ENCODE measurements at regions not wholly inside any gene's neighbourhood (a gene's known extent, or its start where the extent isn't known, plus 50 kb on each side); places are given as distances from the start of the nearest gene placed in this dataset.

DNA sequence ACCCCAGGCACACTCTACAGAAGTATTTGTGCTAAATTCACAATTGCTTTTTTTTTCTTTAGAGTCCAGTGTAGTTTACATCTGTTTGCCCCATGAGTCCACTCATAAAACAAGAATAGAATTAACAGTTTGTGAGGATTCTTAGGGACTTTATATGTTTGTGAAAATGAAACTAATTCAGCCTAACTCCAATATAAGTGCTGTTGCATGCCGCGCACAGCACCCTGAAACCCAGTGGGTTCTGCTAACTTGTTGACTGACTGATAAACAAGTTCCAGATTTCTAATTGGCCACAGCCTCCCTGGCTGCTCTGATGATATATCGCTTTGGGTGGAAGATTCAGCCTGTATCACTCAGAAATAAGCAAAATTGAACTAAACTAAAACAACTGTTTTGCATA is 561.4 kb downstream of the PKHD1 start:
- Histone ChIP-seq H3K27me3 (ENCODE audit: control insufficient read depth in 1 of 2, insufficient read depth in 2 of 2, low read length in 2 of 2) (no peaks in the 10 kb centered on the region), H3K4me1 (ENCODE audit: insufficient read depth, low read length) (no peaks in the 10 kb centered on the region), H3K4me3 (ENCODE audit: low read length) (no peak overlapping the region), H3K27ac (ENCODE audit: low read depth in 1 of 2, low read length in 2 of 2) (no peak overlapping the region), H3K9me3 (ENCODE audit: control insufficient read depth in 1 of 2, insufficient read depth in 1 of 2, low read length in 2 of 2) (no peaks in the 10 kb centered on the region), H3K36me3 (ENCODE audit: insufficient read depth, low read length) (no peaks in the 10 kb centered on the region)
- H3K9me3 Mint-ChIP-seq, result peaks cover 5% of the 10 kb centered on the region
- no peaks in the 10 kb centered on the region for H3K27me3 Mint-ChIP-seq
- no peak for ATAC-seq (ENCODE audit: poor library complexity)
- DNase-seq, result no peak
- no peaks in the 10 kb centered on the region for H3K36me3 Mint-ChIP-seq (ENCODE audit: low read depth)
- H3K27ac Mint-ChIP-seq, result no peak overlapping the region
- CTCF ChIA-PET, result no interaction called here
- POLR2A ChIA-PET, result no interaction called here
- TF ChIP-seq, protein P1, sequence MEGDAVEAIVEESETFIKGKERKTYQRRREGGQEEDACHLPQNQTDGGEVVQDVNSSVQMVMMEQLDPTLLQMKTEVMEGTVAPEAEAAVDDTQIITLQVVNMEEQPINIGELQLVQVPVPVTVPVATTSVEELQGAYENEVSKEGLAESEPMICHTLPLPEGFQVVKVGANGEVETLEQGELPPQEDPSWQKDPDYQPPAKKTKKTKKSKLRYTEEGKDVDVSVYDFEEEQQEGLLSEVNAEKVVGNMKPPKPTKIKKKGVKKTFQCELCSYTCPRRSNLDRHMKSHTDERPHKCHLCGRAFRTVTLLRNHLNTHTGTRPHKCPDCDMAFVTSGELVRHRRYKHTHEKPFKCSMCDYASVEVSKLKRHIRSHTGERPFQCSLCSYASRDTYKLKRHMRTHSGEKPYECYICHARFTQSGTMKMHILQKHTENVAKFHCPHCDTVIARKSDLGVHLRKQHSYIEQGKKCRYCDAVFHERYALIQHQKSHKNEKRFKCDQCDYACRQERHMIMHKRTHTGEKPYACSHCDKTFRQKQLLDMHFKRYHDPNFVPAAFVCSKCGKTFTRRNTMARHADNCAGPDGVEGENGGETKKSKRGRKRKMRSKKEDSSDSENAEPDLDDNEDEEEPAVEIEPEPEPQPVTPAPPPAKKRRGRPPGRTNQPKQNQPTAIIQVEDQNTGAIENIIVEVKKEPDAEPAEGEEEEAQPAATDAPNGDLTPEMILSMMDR (IDR thresholded peaks at IDR 0.05), result no peak
- intact Hi-C loops (cut with DNase I, micrococcal nuclease), result no loop called here
- H3K4me1 Mint-ChIP-seq (ENCODE audit: low read depth), result no peaks in the 10 kb centered on the region
- no peak overlapping the region for H3K4me3 Mint-ChIP-seq

DNA sequence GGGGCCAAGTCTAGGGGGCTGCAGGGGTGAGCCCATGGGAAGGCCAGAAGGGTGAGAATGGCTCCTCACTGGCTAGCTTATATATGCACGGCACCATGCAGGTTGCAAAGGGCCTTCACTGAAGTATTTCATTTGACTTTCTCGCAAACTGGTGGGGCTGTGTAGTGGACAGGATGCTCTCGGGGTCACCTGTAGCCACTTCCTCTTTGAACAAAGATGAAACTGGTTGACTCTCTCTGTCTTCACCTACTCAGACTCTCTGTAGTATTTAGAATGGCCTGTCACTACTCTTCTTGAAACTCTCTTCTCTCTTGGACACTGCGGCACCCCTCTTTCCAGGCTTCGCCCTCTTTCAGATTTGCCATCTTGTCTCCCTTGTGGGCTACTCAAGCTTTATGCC is 560.5 kb downstream of the PKHD1 start:
- no peak for DNase-seq
- Mint-ChIP-seq H3K36me3 (ENCODE audit: low read depth) (no peaks in the 10 kb centered on the region), H3K27ac (no peak overlapping the region), H3K4me1 (ENCODE audit: low read depth) (no peaks in the 10 kb centered on the region), H3K4me3 (no peak overlapping the region), H3K27me3 (no peaks in the 10 kb centered on the region), H3K9me3 (peaks cover 5% of the 10 kb centered on the region)
- H3K4me3 ChIP-seq (ENCODE audit: low read length), result no peak overlapping the region
- no peak for ATAC-seq (ENCODE audit: poor library complexity)
- H3K9me3 ChIP-seq (ENCODE audit: control insufficient read depth in 1 of 2, insufficient read depth in 1 of 2, low read length in 2 of 2), result no peaks in the 10 kb centered on the region
- no peak overlapping the region for H3K27ac ChIP-seq (ENCODE audit: low read depth in 1 of 2, low read length in 2 of 2)
- POLR2A ChIA-PET, result no interaction called here
- no peaks in the 10 kb centered on the region for H3K27me3 ChIP-seq (ENCODE audit: control insufficient read depth in 1 of 2, insufficient read depth in 2 of 2, low read length in 2 of 2)
- CTCF ChIA-PET, result no interaction called here
- no peaks in the 10 kb centered on the region for H3K4me1 ChIP-seq (ENCODE audit: insufficient read depth, low read length)
- intact Hi-C loops (cut with DNase I, micrococcal nuclease), result no loop called here
- H3K36me3 ChIP-seq (ENCODE audit: insufficient read depth, low read length), result no peaks in the 10 kb centered on the region
- TF ChIP-seq, protein P1 (IDR thresholded peaks at IDR 0.05), result no peak

DNA sequence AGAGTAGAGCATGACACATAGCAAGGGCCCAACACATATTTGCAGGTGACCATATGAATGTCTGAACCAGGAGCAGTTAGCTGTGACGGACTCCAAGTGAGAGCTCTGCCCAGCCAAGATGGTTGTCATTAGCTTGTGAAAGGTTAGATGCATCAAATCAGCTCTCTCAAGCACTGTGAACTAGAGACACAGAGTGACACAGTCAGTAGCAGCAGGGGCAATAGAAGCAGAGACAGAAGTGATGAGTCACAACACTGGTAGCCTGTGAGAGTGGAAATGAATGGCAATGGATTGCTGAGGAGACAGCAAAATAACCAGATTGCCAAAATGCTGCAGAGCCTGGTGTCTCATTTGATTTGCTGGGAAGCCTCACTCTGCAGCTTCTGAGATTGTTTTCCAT is 558.9 kb downstream of the PKHD1 start:
- no peaks in the 10 kb centered on the region for H3K4me1 ChIP-seq (ENCODE audit: insufficient read depth, low read length)
- H3K27me3 Mint-ChIP-seq, result no peaks in the 10 kb centered on the region
- H3K9me3 Mint-ChIP-seq, result peaks cover 5% of the 10 kb centered on the region
- H3K4me3 Mint-ChIP-seq, result no peak overlapping the region
- H3K4me3 ChIP-seq (ENCODE audit: low read length), result no peak overlapping the region
- H3K27ac ChIP-seq (ENCODE audit: low read depth in 1 of 2, low read length in 2 of 2), result no peak overlapping the region
- no peak overlapping the region for H3K27ac Mint-ChIP-seq
- no peaks in the 10 kb centered on the region for H3K4me1 Mint-ChIP-seq (ENCODE audit: low read depth)
- no peak for ATAC-seq (ENCODE audit: poor library complexity)
- no peak for DNase-seq
- ChIA-PET CTCF (no interaction called here), POLR2A (no interaction called here)
- intact Hi-C loops (cut with DNase I, micrococcal nuclease), result no loop called here
- no peaks in the 10 kb centered on the region for H3K27me3 ChIP-seq (ENCODE audit: control insufficient read depth in 1 of 2, insufficient read depth in 2 of 2, low read length in 2 of 2)
- no peaks in the 10 kb centered on the region for H3K9me3 ChIP-seq (ENCODE audit: control insufficient read depth in 1 of 2, insufficient read depth in 1 of 2, low read length in 2 of 2)
- H3K36me3 ChIP-seq (ENCODE audit: insufficient read depth, low read length), result no peaks in the 10 kb centered on the region
- H3K36me3 Mint-ChIP-seq (ENCODE audit: low read depth), result no peaks in the 10 kb centered on the region
- TF ChIP-seq, protein P1 (IDR thresholded peaks at IDR 0.05), result no peak

All from CD4-positive, alpha-beta T cell (primary cell).